IMR-90 (cell line): ENCODE measurements at regions not wholly inside any gene's neighbourhood (a gene's known extent, or its start where the extent isn't known, plus 50 kb on each side); places are given as distances from the start of the nearest gene placed in this dataset.

Experiments used
- BHLHE40 ChIP-seq: fragments of 150-350 bp; IDR thresholded peaks from 2 replicates; pipeline ENCODE4 v1.6.1; 2016; ENCODE audit warnings: mild to moderate bottlenecking, low read depth, low read length
- CEBPB ChIP-seq: IDR thresholded peaks from 2 replicates; pipeline ENCODE4 v1.6.1; 2012; ENCODE audit warnings: low read depth, low read length, improper control_type of control experiment
- CHD1 ChIP-seq: IDR thresholded peaks from 2 replicates; pipeline ENCODE4 v1.6.1; 2012; ENCODE audit warnings: low read depth, low read length, improper control_type of control experiment
- ELK1 ChIP-seq: fragments of 150-350 bp; IDR thresholded peaks from 2 replicates; pipeline ENCODE4 v1.6.1; 2016; ENCODE audit warnings: low read depth, mild to moderate bottlenecking, low read length, moderate library complexity, borderline replicate concordance
- FOS ChIP-seq: fragments of 150-350 bp; IDR thresholded peaks from 2 replicates; pipeline ENCODE4 v1.6.1; 2016; ENCODE audit warnings: low read depth, low read length
- MAFK ChIP-seq: IDR thresholded peaks from 2 replicates; pipeline ENCODE4 v1.6.1; 2012; ENCODE audit warnings: low read depth, low read length, improper control_type of control experiment
- MAZ ChIP-seq: IDR thresholded peaks from 2 replicates; pipeline ENCODE4 v1.6.1; 2012; ENCODE audit warnings: low read depth, mild to moderate bottlenecking, low read length, improper control_type of control experiment, moderate library complexity, borderline replicate concordance
- POLR2A ChIP-seq: IDR thresholded peaks from 2 replicates; pipeline ENCODE4 v1.6.1; 2012; ENCODE audit warnings: mild to moderate bottlenecking, low read depth, low read length
- SMC3 ChIP-seq: fragments of 150-350 bp; IDR thresholded peaks from 2 replicates; pipeline ENCODE4 v1.6.1; 2016; ENCODE audit warnings: low read depth, mild to moderate bottlenecking, antibody characterized with exemption, low read length, moderate library complexity
- TF ChIP-seq, protein P1 (sequence below): fragments of 150-350 bp; IDR thresholded peaks from 2 replicates; pipeline ENCODE4 v1.6.1; 2017; ENCODE audit warnings: mild to moderate bottlenecking, antibody characterized with exemption, low read length, low read depth
- TF ChIP-seq, protein P2 (sequence below): conservative IDR thresholded peaks from 2 replicates; pipeline ENCODE4 v1.5.1; 2012; ENCODE audit warnings: mild to moderate bottlenecking, low read depth, low read length, improper control_type of control experiment

GRCh38 chr2:175633227-175633626 is 368.8 kb downstream of the LNPK start:
- TF ChIP-seq, protein P1, sequence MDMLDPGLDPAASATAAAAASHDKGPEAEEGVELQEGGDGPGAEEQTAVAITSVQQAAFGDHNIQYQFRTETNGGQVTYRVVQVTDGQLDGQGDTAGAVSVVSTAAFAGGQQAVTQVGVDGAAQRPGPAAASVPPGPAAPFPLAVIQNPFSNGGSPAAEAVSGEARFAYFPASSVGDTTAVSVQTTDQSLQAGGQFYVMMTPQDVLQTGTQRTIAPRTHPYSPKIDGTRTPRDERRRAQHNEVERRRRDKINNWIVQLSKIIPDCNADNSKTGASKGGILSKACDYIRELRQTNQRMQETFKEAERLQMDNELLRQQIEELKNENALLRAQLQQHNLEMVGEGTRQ, result no peak
- TF ChIP-seq, protein P2, sequence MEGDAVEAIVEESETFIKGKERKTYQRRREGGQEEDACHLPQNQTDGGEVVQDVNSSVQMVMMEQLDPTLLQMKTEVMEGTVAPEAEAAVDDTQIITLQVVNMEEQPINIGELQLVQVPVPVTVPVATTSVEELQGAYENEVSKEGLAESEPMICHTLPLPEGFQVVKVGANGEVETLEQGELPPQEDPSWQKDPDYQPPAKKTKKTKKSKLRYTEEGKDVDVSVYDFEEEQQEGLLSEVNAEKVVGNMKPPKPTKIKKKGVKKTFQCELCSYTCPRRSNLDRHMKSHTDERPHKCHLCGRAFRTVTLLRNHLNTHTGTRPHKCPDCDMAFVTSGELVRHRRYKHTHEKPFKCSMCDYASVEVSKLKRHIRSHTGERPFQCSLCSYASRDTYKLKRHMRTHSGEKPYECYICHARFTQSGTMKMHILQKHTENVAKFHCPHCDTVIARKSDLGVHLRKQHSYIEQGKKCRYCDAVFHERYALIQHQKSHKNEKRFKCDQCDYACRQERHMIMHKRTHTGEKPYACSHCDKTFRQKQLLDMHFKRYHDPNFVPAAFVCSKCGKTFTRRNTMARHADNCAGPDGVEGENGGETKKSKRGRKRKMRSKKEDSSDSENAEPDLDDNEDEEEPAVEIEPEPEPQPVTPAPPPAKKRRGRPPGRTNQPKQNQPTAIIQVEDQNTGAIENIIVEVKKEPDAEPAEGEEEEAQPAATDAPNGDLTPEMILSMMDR, result no peak
- TF ChIP-seq BHLHE40 (no peak), CEBPB (no peak), POLR2A (no peak), CHD1 (no peak), SMC3 (no peak), MAFK (no peak), ELK1 (no peak), MAZ (no peak), FOS (no peak)
